ENCODE measurements at regions not wholly inside any gene's neighbourhood (a gene's known extent, or its start where the extent isn't known, plus 50 kb on each side); places are given as distances from the start of the nearest gene placed in this dataset.
"Not testable (repeated sequence)": the region's sequence is repeated elsewhere in the genome, so short reads cannot be mapped to it uniquely, and the experiment has no call there.

DNA sequence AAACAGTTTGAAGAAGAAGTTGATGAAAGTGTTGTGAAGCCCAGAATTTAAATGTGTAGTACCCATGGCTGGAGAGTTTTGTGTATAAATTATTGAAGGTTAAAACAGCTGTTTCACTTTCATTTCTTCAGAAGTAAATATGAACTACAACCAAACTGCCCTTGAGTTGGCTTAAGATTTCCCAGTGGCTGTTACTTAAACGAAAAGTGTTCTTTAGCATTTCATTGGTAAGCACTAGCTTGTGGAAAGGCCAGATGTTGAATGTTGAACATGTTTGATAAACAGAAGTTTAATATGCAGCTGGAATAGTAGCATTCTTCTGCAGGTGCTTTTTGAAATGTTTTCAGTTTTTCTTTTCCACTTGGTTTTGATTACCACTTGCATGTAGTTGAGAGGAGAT is 83.2 kb upstream of the TNRC6B start:
- no peaks in the 10 kb centered on the region for H3K36me3 ChIP-seq (ENCODE audit: low read depth, missing control alignments)
- H3K27ac ChIP-seq = no peak overlapping the region
- H3K9me3 ChIP-seq = no peaks in the 10 kb centered on the region
- TF ChIP-seq POLR2A (IDR thresholded peaks at IDR 0.05) = no peak
- TF ChIP-seq, protein P1, sequence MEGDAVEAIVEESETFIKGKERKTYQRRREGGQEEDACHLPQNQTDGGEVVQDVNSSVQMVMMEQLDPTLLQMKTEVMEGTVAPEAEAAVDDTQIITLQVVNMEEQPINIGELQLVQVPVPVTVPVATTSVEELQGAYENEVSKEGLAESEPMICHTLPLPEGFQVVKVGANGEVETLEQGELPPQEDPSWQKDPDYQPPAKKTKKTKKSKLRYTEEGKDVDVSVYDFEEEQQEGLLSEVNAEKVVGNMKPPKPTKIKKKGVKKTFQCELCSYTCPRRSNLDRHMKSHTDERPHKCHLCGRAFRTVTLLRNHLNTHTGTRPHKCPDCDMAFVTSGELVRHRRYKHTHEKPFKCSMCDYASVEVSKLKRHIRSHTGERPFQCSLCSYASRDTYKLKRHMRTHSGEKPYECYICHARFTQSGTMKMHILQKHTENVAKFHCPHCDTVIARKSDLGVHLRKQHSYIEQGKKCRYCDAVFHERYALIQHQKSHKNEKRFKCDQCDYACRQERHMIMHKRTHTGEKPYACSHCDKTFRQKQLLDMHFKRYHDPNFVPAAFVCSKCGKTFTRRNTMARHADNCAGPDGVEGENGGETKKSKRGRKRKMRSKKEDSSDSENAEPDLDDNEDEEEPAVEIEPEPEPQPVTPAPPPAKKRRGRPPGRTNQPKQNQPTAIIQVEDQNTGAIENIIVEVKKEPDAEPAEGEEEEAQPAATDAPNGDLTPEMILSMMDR (IDR thresholded peaks at IDR 0.05) = no peak
- peaks cover 7% of the 10 kb centered on the region for H3K4me1 ChIP-seq
- intact Hi-C loops (cut with DNase I; ENCODE audit: low total_unique reads) = no loop called here
- DNase-seq = no peak
- H3K27me3 ChIP-seq = no peaks in the 10 kb centered on the region
- WGBS, 2 donors = 32 to 57% methylated on average over 1 of the region's 1 CpG
- no peak overlapping the region for H3K4me3 ChIP-seq

DNA sequence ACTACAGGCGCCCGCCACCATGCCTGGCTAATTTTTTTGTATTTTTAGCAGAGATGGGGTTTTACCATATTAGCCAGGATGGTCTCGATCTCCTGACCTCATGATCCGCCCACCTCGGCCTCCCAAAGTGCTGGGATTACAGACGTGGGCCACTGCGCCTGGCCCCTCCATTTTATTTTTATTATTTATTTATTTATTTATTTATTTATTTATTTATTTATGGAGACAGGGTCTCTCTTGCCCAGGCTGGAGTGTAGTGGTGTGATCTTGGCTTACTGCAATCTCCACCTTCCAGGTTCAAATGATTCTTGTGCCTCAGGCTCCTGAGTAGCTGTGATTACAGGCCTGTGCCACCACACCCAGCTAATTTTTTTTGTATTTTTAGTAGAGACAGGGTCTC is 77.8 kb upstream of the TNRC6B start:
- H3K36me3 ChIP-seq (ENCODE audit: low read depth, missing control alignments); H3K4me3 ChIP-seq; H3K9me3 ChIP-seq; H3K27ac ChIP-seq; intact Hi-C loops (cut with DNase I; ENCODE audit: low total_unique reads); DNase-seq; H3K4me1 ChIP-seq; H3K27me3 ChIP-seq: not testable (repeated sequence)
- 96 to 99% methylated on average over 7 of the region's 7 CpGs for WGBS, 2 donors

DNA sequence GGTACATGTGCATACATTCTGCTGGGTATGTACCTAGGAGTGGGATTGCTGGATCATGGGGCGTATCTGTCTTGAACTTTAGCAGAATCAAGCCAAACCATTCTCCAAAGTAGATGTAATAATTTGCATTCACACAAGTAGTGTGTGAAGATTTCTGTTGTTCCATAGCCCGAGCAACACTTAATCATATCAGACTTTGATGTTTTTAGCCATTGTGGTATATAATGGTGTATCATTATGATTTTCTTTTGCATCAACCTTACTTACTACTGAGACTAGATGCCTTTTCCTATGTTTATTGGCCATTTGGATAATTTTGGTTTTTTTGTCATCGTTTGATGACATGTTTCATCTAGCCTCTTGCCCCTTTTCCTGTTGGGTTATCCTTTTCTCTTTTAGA is 72.0 kb upstream of the TNRC6B start:
- Histone ChIP-seq H3K4me1 (peaks cover 10% of the 10 kb centered on the region), H3K4me3 (no peak overlapping the region), H3K9me3 (no peaks in the 10 kb centered on the region), H3K27me3 (no peaks in the 10 kb centered on the region), H3K36me3 (ENCODE audit: low read depth, missing control alignments) (no peaks in the 10 kb centered on the region), H3K27ac (no peak overlapping the region)
- DNase-seq = no peak
- 94 to 97% methylated on average over 3 of the region's 3 CpGs for WGBS, 2 donors
- no peak for TF ChIP-seq POLR2A (IDR thresholded peaks at IDR 0.05)
- TF ChIP-seq, protein P1 (IDR thresholded peaks at IDR 0.05) = no peak
- intact Hi-C loops (cut with DNase I; ENCODE audit: low total_unique reads) = no loop called here

DNA sequence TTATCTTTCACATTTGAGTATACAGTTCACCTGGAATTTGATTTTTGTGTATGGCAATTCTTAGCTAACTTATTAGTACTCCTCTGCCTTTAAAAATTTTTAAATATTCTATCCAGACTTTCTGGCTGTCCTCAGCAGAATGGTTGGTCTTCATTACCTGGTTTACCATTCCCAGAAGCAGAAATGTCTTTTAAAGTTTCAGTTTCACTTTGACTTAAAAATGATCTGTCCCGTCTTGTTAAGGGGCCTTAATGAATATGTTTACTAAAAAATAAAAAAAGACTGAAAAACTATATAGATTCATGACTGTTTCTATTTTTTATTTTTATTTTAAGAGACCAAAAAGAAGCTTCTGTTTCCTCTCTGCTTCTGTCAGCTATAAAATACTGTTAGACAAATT is 70.5 kb upstream of the TNRC6B start:
- peaks cover 6% of the 10 kb centered on the region for H3K4me1 ChIP-seq
- WGBS, 2 donors = 40 to 41% methylated on average over 1 of the region's 1 CpG
- TF ChIP-seq POLR2A (IDR thresholded peaks at IDR 0.05) = no peak
- TF ChIP-seq, protein P1 (IDR thresholded peaks at IDR 0.05) = no peak
- peak overlapping the region; percentile 6 to 14 for H3K4me3 ChIP-seq
- H3K36me3 ChIP-seq (ENCODE audit: low read depth, missing control alignments) = no peaks in the 10 kb centered on the region
- no peak for DNase-seq
- H3K9me3 ChIP-seq = no peaks in the 10 kb centered on the region
- intact Hi-C loops (cut with DNase I; ENCODE audit: low total_unique reads) = no loop called here
- H3K27ac ChIP-seq = peak overlapping the region; percentile 6 to 22
- H3K27me3 ChIP-seq = no peaks in the 10 kb centered on the region

DNA sequence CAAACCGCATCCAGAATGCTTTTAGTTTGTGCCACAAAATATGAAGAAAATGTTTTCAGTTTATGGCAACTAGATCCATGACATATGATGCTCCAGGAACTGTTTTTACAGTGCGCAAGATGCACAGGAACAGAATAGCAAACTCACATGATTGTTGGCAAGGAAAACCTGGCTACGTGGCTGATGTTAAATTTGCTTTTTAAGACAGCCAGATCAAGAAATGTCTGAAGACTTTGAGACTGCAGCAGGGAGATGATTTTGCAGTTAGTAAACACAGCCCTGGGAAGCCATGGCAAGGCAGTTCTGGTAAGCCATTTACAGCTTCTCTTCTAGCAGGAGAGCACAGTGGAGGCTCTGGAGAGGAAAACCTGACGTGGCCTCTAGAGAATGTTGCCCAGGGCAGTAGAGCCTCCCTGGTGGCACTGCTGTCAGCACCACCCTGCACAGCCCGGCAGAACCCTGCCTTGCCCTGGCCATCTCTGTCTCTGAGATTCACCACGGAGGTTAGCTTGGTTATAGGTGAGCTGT is 69.8 kb upstream of the TNRC6B start:
- TF ChIP-seq, protein P1 (IDR thresholded peaks at IDR 0.05) = no peak
- no peak for TF ChIP-seq POLR2A (IDR thresholded peaks at IDR 0.05)
- H3K9me3 ChIP-seq = no peaks in the 10 kb centered on the region
- peak overlapping the region; percentile 6 to 22 for H3K27ac ChIP-seq
- no peaks in the 10 kb centered on the region for H3K27me3 ChIP-seq
- 51 to 55% methylated on average over 6 of the region's 6 CpGs for WGBS, 2 donors
- peaks cover 6% of the 10 kb centered on the region for H3K4me1 ChIP-seq
- intact Hi-C loops (cut with DNase I; ENCODE audit: low total_unique reads) = no loop called here
- peak overlapping the region; percentile 6 to 14 for H3K4me3 ChIP-seq
- DNase-seq = peak; percentile 26
- no peaks in the 10 kb centered on the region for H3K36me3 ChIP-seq (ENCODE audit: low read depth, missing control alignments)
